Right lobe of liver (tissue), 6 donors: ENCODE measurements at regions not wholly inside any gene's neighbourhood (a gene's known extent, or its start where the extent isn't known, plus 50 kb on each side); places are given as distances from the start of the nearest gene placed in this dataset.

Experiments used
- ATAC-seq, 4 donors: fragments of 200-7000 bp; cut with Tn5 transposase; one replicate each; pipeline ENCODE4 v1.9.1; 2020; ENCODE audit warnings: mild to moderate bottlenecking in 4 of 4, moderate library complexity in 4 of 4
- DNase-seq, 3 donors: peaks; one replicate each; pipeline ENCODE4 v3.0.0-alpha.2; 2020
- H3K27ac ChIP-seq, 3 donors: fragments of 200-600 bp; one replicate each; pipeline ENCODE4 v1.8.0; 2022
- H3K27me3 ChIP-seq, 2 donors: fragments of 200-600 bp; one replicate each; pipeline ENCODE4 v1.8.0; 2022
- H3K36me3 ChIP-seq, 4 donors: fragments of 200-600 bp; sonication (generic) in 1 of 4; one replicate each; pipeline versions ENCODE4 v1.5.1 to v1.8.0; 2017 to 2022; ENCODE audit warnings: control low read depth in 1 of 4
- H3K4me1 ChIP-seq, 4 donors: fragments of 200-600 bp; sonication (generic) in 1 of 4; one replicate each; pipeline versions ENCODE4 v1.5.1 to v1.8.0; 2017 to 2022; ENCODE audit warnings: control low read depth in 1 of 4
- H3K4me3 ChIP-seq, 3 donors: fragments of 200-600 bp; one replicate each; pipeline ENCODE4 v1.8.0; 2022
- H3K9me3 ChIP-seq, 4 donors: fragments of 200-600 bp; sonication (generic) in 1 of 4; one replicate each; pipeline versions ENCODE4 v1.5.1 to v1.8.0; 2017 to 2022; ENCODE audit warnings: control low read depth in 1 of 4
- POLR2A ChIP-seq: fragments of 450-650 bp; IDR thresholded peaks from one replicate; pipeline ENCODE4 v1.6.1; 2017; ENCODE audit warnings: antibody characterized with exemption, mild to moderate bottlenecking
- WGBS: methylation state at CpG from one replicate; pipeline ENCODE4 v1.1.6; 2018; ENCODE audit warnings: low coverage, low lambda C conversion rate; ENCODE audit not compliant: insufficient coverage; ENCODE audit errors: missing lambda C conversion rate; 5-methylcytosine and 5-hydroxymethylcytosine counted together
- intact Hi-C, 2 donors: fragments of 100-400 bp; cut with DNase I; formaldehyde crosslinking; loops; one replicate each; pipeline versions ENCODE4 v1.11.2 to v1.14.1; 2022
- TF ChIP-seq, protein P1 (sequence below), 4 donors: fragments of 200-600 bp in 3 of 4; fragments of 450-650 bp in 1 of 4; IDR thresholded peaks; one replicate each; pipeline versions ENCODE4 v1.5.1 to v1.8.0; 2016 to 2022; ENCODE audit warnings: antibody characterized with exemption in 4 of 4, mild to moderate bottlenecking in 2 of 4
- donor health status: DM: no; HTN: yes; CAD: no.
- donor health status: DM: no; HTN: no; CAD: no.
- donor health status: DM: no; HTN: no; CAD: no.
- donor health status: DM: no; HTN: yes; CAD: no.
- donor health status: DM: no; HTN: yes; CAD: no.

DNA sequence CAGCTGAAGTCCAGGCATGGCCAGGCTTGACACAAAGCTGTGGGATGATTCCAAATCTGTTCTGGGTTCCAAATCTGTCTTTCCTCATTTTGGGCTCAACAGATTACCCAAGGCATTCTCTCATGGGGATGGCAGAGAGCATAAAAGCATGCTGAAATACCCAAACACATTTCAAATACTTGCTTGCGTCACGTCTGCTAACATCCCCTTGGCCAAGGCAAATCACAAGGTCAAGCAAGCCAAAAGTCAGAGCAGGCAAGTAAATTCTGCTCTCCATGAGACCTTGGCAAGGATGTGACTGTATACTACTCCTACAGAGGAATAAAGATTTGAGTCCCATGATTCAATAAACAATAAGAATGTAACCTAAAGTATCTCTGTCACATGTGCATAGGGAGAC is 306.7 kb downstream of the EPB41L4A start:
- DNase-seq (no peak), ATAC-seq (no peak)
- no peak overlapping the region for H3K4me3 ChIP-seq
- H3K9me3 ChIP-seq: no peaks in the 10 kb centered on the region
- H3K27ac ChIP-seq: no peak overlapping the region
- intact Hi-C loops: no loop called here
- no peaks in the 10 kb centered on the region for H3K36me3 ChIP-seq
- 13% methylated on average over 2 of the region's 2 CpGs for WGBS
- no peaks in the 10 kb centered on the region for H3K27me3 ChIP-seq
- TF ChIP-seq, protein P1, sequence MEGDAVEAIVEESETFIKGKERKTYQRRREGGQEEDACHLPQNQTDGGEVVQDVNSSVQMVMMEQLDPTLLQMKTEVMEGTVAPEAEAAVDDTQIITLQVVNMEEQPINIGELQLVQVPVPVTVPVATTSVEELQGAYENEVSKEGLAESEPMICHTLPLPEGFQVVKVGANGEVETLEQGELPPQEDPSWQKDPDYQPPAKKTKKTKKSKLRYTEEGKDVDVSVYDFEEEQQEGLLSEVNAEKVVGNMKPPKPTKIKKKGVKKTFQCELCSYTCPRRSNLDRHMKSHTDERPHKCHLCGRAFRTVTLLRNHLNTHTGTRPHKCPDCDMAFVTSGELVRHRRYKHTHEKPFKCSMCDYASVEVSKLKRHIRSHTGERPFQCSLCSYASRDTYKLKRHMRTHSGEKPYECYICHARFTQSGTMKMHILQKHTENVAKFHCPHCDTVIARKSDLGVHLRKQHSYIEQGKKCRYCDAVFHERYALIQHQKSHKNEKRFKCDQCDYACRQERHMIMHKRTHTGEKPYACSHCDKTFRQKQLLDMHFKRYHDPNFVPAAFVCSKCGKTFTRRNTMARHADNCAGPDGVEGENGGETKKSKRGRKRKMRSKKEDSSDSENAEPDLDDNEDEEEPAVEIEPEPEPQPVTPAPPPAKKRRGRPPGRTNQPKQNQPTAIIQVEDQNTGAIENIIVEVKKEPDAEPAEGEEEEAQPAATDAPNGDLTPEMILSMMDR (IDR thresholded peaks at IDR 0.05): no peak
- no peak for TF ChIP-seq POLR2A
- peaks cover 0 to 4% (median 0%) of the 10 kb centered on the region in 4 donors for H3K4me1 ChIP-seq

DNA sequence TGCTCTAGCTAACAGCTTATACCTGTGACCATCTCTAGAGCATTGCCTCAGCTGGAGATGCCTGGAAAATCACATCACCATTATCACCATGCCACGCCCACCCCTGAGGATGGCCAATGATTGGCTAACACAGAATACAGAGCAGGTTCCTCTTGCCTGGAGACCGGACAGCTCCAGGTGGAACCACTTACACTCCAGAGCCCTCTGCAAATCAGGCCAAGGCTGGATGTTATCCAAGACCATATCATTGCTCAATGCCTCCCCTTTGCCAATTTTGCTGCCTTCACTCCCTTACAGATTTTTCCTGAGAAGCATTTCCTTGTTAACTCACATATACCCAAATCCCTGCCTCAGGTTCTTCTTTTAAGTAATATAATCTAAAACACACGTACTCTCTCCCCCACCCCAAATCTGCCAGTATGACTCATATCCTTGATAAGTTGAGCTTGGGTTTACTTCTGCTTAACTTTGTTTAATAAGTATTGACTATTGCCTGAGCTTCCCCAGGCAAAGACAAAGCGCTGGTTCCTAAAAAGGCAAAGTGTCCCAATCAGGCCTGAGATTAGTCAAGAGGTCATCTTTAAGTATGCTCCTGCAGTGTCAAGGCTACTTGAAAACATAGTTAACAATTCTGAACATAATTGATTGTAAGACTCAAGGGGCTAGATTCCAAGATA is 309.6 kb downstream of the EPB41L4A start:
- peak overlapping the region in 1 of 3 donors; percentile 14 for H3K27ac ChIP-seq
- peak; percentile 97 to 99 (median 98) for ATAC-seq
- WGBS: 29% methylated on average over 4 of the region's 4 CpGs

DNA sequence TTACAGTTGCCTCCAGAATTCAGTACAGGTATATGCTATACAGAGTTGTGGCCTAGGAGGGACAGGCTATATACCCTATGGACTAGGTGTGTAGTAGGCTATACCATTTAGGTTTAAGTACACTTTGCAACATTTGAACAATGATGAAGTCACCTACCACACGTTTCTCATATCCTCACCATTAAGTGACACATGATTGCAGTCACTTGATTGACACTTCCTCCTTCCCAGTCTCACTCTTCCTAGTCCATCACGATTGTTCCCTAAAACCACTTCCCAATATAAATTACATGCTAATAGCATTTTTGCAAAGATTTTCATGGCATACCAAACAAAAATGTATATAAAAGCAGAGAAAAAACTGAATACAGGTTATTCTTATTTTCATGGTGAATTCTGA is 312.2 kb downstream of the EPB41L4A start:
- no peak overlapping the region for H3K27ac ChIP-seq
- H3K9me3 ChIP-seq: no peaks in the 10 kb centered on the region
- H3K36me3 ChIP-seq: no peaks in the 10 kb centered on the region
- peaks cover 0 to 4% (median 0%) of the 10 kb centered on the region in 4 donors for H3K4me1 ChIP-seq
- intact Hi-C loops: no loop called here
- ATAC-seq (no peak), DNase-seq (no peak)
- TF ChIP-seq POLR2A: no peak
- TF ChIP-seq, protein P1 (IDR thresholded peaks at IDR 0.05): no peak
- no peak overlapping the region for H3K4me3 ChIP-seq
- WGBS: 51% methylated on average over 2 of the region's 2 CpGs
- H3K27me3 ChIP-seq: no peaks in the 10 kb centered on the region

More for the DNA sequence above, 309.6 kb downstream of the EPB41L4A start:
- TF ChIP-seq POLR2A: no peak
- TF ChIP-seq, protein P1 (IDR thresholded peaks at IDR 0.05): no peak
- H3K27me3 ChIP-seq: no peaks in the 10 kb centered on the region
- H3K9me3 ChIP-seq: no peaks in the 10 kb centered on the region
- H3K4me1 ChIP-seq: peaks cover 0 to 4% (median 0%) of the 10 kb centered on the region in 4 donors
- DNase-seq: peak; percentile 67 to 78 (median 75)
- H3K4me3 ChIP-seq: no peak overlapping the region
- intact Hi-C loops: no loop called here
- no peaks in the 10 kb centered on the region for H3K36me3 ChIP-seq

DNA sequence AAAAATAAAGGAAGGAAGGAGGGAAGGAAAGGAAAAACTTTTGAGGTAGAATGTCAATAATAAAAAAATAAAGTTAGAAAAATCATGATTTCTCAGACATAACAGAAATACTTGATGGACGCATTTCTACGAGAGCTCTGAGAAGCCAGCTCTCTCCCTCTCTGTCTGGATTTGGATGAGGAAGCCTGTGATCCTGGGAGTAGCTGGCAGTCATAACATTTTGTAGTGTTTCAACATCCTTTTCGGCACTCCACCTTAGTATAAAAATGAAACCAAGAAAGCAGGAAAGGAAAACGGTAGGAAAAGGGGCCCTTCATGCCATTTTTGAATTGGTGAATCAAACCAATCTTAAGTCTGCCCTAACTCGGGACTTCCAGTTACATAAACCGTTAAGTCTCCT is 321.3 kb downstream of the EPB41L4A start:
- H3K4me3 ChIP-seq: peak overlapping the region in 1 of 3 donors; percentile 15
- DNase-seq (no peak), ATAC-seq (peak in 1 of 4 donors; percentile 23)

More for the DNA sequence above, 321.3 kb downstream of the EPB41L4A start:
- Histone ChIP-seq H3K9me3 (no peaks in the 10 kb centered on the region), H3K27me3 (no peaks in the 10 kb centered on the region), H3K27ac (no peak overlapping the region), H3K4me1 (no peaks in the 10 kb centered on the region), H3K36me3 (no peaks in the 10 kb centered on the region)
- intact Hi-C loops: no loop called here
- whole genome bisulfite sequencing: 68% methylated on average over 6 of the region's 6 CpGs
- TF ChIP-seq POLR2A: no peak
- TF ChIP-seq, protein P1 (IDR thresholded peaks at IDR 0.05): no peak
